Stimulated activated naive CD8-positive, alpha-beta T cell treated with anti-CD3 and anti-CD28 coated beads, Interleukin-15, amount 100 ng/mL, for 72 hours (primary cell): ENCODE measurements at regions not wholly inside any gene's neighbourhood (a gene's known extent, or its start where the extent isn't known, plus 50 kb on each side); places are given as distances from the start of the nearest gene placed in this dataset.

Experiments
- ATAC-seq: fragments of 150-1000 bp; cut with Tn5 transposase; 2 replicates; pipeline ENCODE4 v1.10.0; 2021; ENCODE audit warnings: mild to moderate bottlenecking, moderate library complexity
- DNase-seq, 2 donors: peaks; one replicate each; pipeline ENCODE4 v3.0.0; 2021 to 2022
- H3K27ac Mint-ChIP-seq, 2 donors: one replicate each; pipeline ENCODE4 v1.8.0; 2022; ENCODE audit warnings: mild to moderate bottlenecking in 2 of 2, mixed read lengths in 2 of 2, moderate library complexity in 2 of 2
- H3K27me3 Mint-ChIP-seq: one replicate; pipeline ENCODE4 v1.8.0; 2022; ENCODE audit warnings: mixed read lengths
- H3K4me1 Mint-ChIP-seq: one replicate; pipeline ENCODE4 v1.8.0; 2022; ENCODE audit warnings: mild to moderate bottlenecking, mixed read lengths
- H3K4me3 Mint-ChIP-seq, 2 donors: one replicate each; pipeline ENCODE4 v1.8.0; 2022; ENCODE audit warnings: mild to moderate bottlenecking in 2 of 2, mixed read lengths in 2 of 2, moderate library complexity in 1 of 2
- H3K9me3 Mint-ChIP-seq, 2 donors: one replicate each; pipeline ENCODE4 v1.8.0; 2022; ENCODE audit warnings: mixed read lengths in 2 of 2

DNA sequence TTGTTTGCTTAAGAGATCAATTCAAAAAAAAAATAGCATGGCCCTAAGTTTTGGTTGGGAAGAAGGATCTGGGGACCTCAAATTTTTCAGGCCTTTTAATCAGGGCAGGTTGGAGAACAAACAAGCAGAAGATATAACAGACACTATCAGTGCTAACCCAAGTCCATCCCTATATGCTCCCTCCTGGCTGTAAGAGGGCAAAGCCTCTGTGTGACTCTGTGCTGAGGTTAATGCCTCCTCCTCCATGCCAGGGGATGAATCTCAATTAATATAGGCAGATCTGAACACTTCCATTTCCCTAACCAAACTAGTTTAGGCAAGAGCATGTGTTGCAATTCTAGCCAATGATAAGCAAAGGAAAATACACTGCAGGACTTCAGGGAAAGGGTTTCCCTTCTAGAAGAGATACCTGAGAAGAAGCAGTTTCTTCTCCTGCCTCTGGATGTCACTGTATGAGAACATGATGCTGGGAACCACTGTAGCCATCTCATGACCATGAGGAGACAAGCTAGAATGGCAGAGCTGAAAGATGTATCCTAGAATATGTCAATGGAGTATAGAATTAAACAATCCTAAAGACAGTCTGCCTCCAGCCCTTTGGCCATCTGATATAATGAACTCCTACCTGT lies 76.0 kb downstream of the CHD9NB start:
- peaks cover 53% of the 10 kb centered on the region for H3K27me3 Mint-ChIP-seq
- no peak overlapping the region for H3K27ac Mint-ChIP-seq
- H3K4me3 Mint-ChIP-seq, result no peak overlapping the region
- DNase-seq, result no peak
- ATAC-seq, result no peak
- H3K4me1 Mint-ChIP-seq, result no peaks in the 10 kb centered on the region
- no peaks in the 10 kb centered on the region for H3K9me3 Mint-ChIP-seq

DNA sequence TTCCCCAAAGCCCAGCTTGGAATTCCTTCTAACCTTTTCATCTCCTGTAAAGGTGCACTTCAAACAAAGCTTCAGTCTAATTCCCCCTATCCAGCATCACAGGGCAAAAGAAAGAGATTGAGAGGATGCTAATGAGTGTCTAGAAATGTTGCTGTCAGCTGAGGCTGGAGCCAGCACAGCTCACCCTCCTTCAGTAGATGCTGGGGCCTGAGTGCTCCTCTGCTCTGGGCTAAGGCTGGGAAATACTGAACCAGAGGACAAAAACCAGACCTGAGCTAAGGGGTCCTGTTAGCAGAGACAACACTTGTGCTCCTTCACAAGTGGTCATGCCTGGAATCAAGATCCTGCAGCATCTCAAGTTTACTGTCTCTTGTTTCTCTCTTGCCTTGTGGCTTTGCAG lies 85.0 kb downstream of the CHD9NB start:
- no peak for DNase-seq
- no peak overlapping the region for H3K4me3 Mint-ChIP-seq
- H3K27ac Mint-ChIP-seq, result no peak overlapping the region
- H3K9me3 Mint-ChIP-seq, result no peaks in the 10 kb centered on the region
- no peak for ATAC-seq
- H3K27me3 Mint-ChIP-seq, result peaks cover 8% of the 10 kb centered on the region
- H3K4me1 Mint-ChIP-seq, result no peaks in the 10 kb centered on the region

DNA sequence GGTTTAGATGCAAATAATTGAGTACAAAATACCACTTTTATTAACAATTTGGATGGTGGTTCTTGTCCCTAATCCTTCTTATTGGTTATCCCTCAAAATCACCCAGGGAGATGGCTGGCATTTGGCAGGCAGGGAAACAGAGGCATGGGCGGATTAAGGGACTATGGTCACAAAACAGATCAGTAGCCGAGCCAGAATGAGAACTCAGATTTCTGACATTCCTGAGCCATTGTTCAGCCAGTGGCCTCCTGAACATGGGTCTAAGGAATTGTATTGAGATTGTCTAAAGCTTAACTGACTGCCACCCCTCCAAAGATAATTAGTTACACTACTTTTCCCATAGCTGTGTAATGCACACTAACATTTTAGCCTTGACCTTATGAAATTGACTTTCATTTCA lies 88.4 kb downstream of the CHD9NB start:
- Mint-ChIP-seq H3K27ac (no peak overlapping the region), H3K4me3 (no peak overlapping the region), H3K9me3 (no peaks in the 10 kb centered on the region), H3K27me3 (no peaks in the 10 kb centered on the region), H3K4me1 (no peaks in the 10 kb centered on the region)
- ATAC-seq, result no peak
- DNase-seq, result no peak

DNA sequence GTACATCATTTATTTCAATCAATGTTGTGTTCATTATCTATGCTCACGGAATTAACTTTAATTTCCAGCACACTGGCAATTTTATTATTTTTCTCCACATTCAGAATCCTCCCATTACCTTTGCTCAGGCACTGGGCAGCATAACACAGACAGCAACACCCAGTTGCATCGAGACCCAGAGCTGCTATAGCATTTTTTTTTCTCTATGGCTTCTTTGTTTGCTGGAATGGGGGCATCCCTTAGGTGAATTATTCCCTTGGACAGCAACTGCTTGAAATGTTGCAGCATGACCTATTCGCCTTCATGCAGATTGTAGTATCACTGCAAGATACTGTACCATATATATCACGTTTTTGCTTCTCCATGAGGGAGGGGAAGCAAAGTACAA lies 88.8 kb downstream of the CHD9NB start:
- DNase-seq, result no peak
- no peaks in the 10 kb centered on the region for H3K4me1 Mint-ChIP-seq
- H3K27ac Mint-ChIP-seq, result no peak overlapping the region
- no peak overlapping the region for H3K4me3 Mint-ChIP-seq
- no peak for ATAC-seq
- no peaks in the 10 kb centered on the region for H3K9me3 Mint-ChIP-seq
- H3K27me3 Mint-ChIP-seq, result no peaks in the 10 kb centered on the region

DNA sequence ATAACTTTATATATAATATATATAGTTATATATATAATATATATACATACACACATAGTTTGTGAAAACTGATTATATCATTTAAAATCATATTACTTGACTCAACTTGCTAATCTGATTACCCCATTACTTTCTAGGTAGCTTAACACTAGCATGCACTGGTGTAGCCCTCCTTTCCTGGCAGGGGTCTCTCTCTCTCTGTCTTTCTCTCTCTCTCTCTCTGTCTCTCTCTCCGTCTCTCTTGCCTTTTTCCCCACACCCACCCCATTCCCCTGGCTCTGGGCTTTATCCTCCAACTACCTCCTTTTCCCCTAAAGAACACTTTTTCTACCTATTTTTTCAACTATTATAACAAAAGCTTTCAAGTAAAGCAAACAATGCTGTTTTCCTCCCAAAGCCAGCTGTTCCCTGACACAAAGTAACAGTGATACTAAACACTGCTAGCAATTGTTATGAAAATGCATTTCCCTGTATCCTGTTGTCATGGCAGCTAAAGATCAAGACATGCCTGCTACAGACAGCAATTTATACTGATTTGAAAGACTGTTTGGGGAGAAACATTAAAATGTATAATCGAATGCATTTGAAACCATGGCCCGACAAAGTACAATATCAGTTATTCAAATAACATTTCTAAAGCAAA lies 89.4 kb downstream of the CHD9NB start:
- no peaks in the 10 kb centered on the region for H3K27me3 Mint-ChIP-seq
- no peaks in the 10 kb centered on the region for H3K9me3 Mint-ChIP-seq
- ATAC-seq, result no peak
- H3K27ac Mint-ChIP-seq, result no peak overlapping the region
- no peak for DNase-seq
- H3K4me1 Mint-ChIP-seq, result no peaks in the 10 kb centered on the region
- H3K4me3 Mint-ChIP-seq, result no peak overlapping the region

DNA sequence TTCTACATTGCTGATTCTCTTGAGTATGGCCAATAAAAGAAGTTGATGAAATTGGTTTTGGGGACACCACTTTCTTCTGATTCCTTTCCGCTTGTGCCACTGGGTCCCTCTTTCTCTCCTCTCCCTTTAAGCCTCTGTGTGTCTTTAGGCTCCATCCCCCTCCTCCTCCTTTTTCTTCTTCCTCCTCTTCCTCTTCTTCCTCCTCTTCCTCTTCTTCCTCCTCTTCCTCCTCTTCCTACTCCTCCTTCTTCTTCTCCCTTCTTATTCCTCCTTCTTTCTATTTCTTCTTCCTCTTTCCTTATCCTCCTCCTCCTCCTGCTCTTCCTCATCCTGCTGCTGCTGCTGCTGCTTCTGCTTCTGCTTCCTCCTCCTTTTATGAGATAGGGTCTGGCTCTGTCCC lies 93.7 kb downstream of the CHD9NB start:
- Mint-ChIP-seq H3K4me3 (no peak overlapping the region), H3K27ac (no peak overlapping the region), H3K9me3 (no peaks in the 10 kb centered on the region), H3K4me1 (no peaks in the 10 kb centered on the region), H3K27me3 (no peaks in the 10 kb centered on the region)
- DNase-seq (no peak), ATAC-seq (no peak)

DNA sequence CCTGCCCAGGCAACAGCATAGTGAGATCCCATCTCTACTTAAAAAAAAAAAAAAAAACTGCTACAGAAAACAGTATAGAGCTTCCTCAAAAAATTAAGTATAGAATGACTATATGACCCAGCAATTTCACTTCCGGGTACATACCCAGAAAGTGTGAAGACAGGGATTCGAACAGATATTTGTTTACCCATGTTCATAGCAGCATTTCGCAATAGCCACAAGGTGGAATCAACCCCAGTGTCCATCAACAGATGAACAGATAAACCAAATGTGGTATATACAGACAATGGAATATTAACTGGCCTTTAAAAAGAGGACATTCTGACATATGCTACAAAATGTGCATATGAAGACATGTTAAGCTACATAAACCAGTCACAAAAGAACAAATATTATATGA lies 95.5 kb downstream of the CHD9NB start:
- Mint-ChIP-seq H3K27ac (no peak overlapping the region), H3K9me3 (no peaks in the 10 kb centered on the region), H3K4me1 (no peaks in the 10 kb centered on the region), H3K27me3 (no peaks in the 10 kb centered on the region), H3K4me3 (no peak overlapping the region)
- ATAC-seq (no peak), DNase-seq (no peak)

DNA sequence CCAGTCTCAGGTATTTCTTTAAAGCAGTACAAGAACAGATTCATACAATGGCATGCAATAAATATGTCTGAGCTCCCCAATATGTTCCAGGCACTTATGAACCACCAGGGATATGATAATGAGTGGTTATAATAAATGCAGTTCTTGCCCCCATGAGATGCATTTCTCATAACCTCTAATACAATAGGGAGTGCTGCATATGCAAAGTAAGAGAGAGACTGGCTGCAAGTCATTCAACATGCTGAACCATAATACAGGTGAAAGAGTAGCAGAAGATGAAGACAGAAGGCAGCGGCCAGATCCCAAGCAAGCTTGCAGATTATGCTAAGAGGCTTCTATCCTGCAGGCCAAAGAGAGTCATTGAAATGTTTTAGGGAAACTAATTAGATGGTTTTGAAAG lies 96.7 kb downstream of the CHD9NB start:
- no peak for ATAC-seq
- Mint-ChIP-seq H3K4me3 (no peak overlapping the region), H3K27me3 (no peaks in the 10 kb centered on the region), H3K9me3 (no peaks in the 10 kb centered on the region), H3K27ac (no peak overlapping the region), H3K4me1 (no peaks in the 10 kb centered on the region)
- no peak for DNase-seq

DNA sequence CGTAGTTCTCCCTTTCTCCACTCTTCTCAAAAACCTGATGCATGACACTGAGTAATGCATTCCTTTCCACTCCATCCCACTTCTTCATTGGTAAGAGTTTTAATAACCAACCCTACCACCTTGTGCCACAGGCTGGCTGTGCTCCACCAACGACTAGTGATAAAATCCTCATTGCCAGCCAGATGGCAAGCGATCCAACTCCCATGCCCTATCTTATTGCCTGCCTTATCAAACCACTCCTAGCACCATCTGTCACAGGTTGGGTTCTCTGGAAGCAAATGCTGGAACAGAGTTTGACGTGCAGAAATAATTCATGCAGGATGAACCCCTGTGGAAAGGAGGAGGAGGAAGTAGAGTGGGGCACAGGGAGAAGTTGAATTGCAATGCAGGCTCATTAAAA lies 99.5 kb downstream of the CHD9NB start:
- H3K4me3 Mint-ChIP-seq, result no peak overlapping the region
- no peak overlapping the region for H3K27ac Mint-ChIP-seq
- no peaks in the 10 kb centered on the region for H3K9me3 Mint-ChIP-seq
- DNase-seq (no peak), ATAC-seq (no peak)
- H3K27me3 Mint-ChIP-seq, result peaks cover 11% of the 10 kb centered on the region
- H3K4me1 Mint-ChIP-seq, result no peaks in the 10 kb centered on the region

DNA sequence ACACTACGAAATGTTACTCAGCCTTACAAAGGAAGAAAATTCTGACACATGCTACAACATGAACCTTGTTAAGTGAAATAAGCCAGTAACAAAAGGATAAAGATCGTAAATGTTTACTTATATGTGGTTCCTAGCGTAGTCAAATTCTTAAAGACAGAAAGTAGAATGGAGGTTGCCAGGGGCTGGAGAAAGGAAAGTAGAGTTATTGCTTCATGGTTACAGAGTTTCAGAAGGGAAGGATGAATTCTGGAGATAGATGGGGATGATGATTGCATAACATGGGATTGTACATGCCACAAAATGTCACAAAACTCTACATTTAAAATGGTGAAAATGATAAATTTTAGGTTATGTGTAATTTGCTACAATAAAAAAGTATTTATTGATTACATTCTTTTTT lies 103.8 kb downstream of the CHD9NB start:
- Mint-ChIP-seq H3K27me3 (peaks cover 11% of the 10 kb centered on the region), H3K9me3 (peaks cover 0 to 2% of the 10 kb centered on the region in 2 donors), H3K27ac (no peak overlapping the region), H3K4me1 (no peaks in the 10 kb centered on the region), H3K4me3 (no peak overlapping the region)
- ATAC-seq (no peak), DNase-seq (no peak)

DNA sequence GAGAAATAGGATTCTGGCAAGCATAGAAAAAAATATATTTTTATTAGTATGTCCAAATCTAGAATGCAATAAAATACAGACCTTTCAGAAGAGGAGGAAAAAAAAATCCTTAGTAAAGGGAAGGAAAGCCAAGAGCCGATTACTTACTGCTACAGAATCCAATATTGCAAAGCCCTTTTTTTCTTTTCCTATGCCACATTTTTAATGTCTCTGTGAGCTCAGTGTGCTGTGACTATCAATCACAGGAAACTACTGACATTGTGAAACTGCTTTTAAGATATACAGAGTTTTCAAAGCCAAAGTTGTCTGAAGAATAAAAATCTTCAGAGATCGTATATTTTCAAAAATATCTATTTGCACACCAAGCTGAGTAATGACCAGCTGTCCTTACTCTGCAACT lies 120.4 kb downstream of the CHD9NB start:
- no peaks in the 10 kb centered on the region for H3K27me3 Mint-ChIP-seq
- DNase-seq (no peak), ATAC-seq (no peak)
- no peaks in the 10 kb centered on the region for H3K4me1 Mint-ChIP-seq
- H3K4me3 Mint-ChIP-seq, result no peak overlapping the region
- H3K9me3 Mint-ChIP-seq, result no peaks in the 10 kb centered on the region
- no peak overlapping the region for H3K27ac Mint-ChIP-seq

DNA sequence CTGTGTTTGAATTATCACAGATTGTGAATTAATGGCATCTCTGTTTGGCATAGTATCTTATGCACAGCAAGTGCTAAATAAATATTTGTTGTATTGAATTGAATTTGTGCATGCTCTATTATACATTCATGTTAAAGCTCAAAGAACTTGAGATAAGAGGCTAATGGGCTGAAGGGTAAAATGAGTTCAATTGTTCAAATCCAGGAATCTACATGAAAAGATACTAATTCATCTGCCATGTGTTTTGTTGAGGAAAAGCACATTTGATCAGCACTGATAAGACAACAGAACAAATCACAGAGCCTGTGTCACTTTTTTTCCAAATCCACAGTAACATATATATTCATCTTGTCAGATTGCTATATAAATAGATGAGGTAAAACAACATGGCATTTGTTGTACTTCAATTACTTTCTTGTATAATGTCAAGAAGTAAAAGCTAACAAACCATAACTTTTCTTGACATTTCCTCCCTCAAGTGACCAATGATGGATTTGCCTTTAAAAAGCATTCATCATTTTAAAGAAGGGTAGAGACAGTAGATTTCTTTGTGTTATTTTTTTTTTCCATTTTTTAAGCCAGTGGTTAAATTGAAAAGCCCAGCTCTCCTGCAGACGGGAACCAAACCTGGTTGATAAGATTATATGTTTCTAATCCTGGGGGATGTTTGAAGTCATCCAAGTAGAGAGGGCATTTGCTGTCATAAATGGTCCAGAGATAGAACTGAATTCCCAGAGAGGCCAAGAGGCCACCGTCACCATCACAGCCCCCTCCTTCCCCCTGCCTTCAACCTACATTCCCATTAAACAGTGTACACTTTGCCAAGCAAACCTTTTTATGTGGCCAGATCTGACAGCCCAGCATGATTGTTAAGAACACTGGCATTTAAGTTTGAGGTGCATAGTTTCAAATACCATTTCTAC lies 123.0 kb downstream of the CHD9NB start:
- Mint-ChIP-seq H3K4me3 (no peak overlapping the region), H3K27ac (no peak overlapping the region), H3K4me1 (no peaks in the 10 kb centered on the region), H3K9me3 (no peaks in the 10 kb centered on the region), H3K27me3 (no peaks in the 10 kb centered on the region)
- ATAC-seq, result no peak
- no peak for DNase-seq

DNA sequence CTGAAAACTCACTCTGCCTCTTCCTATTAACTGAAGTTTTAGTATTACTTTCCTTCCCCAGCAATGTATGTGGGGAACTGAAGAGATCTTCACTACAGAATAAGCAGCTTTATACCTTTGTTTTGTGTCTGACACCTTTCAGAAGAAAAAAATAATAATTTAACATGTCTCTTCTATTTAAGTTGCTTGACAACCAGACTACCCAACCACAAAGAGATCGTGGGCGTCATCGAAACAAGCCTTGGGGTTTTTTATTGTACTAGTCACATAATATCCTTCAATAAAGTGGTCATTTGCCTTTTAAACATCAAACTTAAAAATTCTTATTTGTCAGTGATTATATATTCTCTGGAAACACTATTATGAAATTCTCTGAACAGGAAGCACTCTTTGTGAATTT lies 123.7 kb downstream of the CHD9NB start:
- Mint-ChIP-seq H3K4me1 (no peaks in the 10 kb centered on the region), H3K9me3 (no peaks in the 10 kb centered on the region), H3K27me3 (no peaks in the 10 kb centered on the region), H3K4me3 (no peak overlapping the region), H3K27ac (no peak overlapping the region)
- DNase-seq (no peak), ATAC-seq (no peak)

DNA sequence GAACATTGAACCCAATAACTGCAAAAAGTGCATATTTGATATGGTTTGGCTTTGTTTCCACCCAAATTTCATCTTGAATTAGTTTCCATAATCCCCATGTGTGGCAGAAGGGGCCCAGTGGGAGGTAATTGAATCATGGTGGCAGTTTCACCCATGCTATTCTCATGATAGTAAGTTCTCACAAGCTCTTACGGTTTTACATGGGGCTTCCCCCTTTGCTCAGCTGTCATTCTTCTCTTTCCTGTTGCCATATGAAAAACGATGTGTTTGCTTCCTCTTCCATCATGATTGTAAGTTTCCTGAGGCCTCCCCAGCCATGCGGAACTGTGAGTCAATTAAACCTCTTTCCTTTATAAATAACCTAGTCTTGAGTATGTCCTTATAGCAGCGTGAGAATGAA lies 127.6 kb downstream of the CHD9NB start:
- H3K9me3 Mint-ChIP-seq, result no peaks in the 10 kb centered on the region
- DNase-seq (no peak), ATAC-seq (peak; percentile 45)
- H3K4me3 Mint-ChIP-seq, result no peak overlapping the region
- peaks cover 10% of the 10 kb centered on the region for H3K27me3 Mint-ChIP-seq
- H3K27ac Mint-ChIP-seq, result no peak overlapping the region
- H3K4me1 Mint-ChIP-seq, result no peaks in the 10 kb centered on the region

DNA sequence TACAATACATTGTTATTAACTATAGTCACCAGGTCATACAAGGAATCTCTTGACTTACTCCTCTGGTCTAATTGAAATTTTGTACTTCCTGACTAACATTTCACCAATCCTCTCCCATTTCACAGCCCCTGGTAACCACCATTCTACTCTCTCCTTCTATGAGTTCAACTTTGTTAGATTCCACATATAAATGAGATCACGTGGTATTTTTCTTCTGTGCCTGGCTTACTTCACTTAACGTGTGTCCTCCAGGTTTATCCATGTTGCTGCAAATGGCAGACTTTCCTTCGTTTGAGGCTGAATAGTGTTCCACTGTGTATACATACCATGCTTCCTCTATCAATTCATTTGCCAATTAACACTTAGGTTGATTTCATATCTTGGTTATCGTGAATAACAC lies 128.5 kb downstream of the CHD9NB start:
- Mint-ChIP-seq H3K27ac (no peak overlapping the region), H3K4me3 (no peak overlapping the region), H3K9me3 (no peaks in the 10 kb centered on the region), H3K4me1 (no peaks in the 10 kb centered on the region), H3K27me3 (peaks cover 10% of the 10 kb centered on the region)
- ATAC-seq (no peak), DNase-seq (no peak)

DNA sequence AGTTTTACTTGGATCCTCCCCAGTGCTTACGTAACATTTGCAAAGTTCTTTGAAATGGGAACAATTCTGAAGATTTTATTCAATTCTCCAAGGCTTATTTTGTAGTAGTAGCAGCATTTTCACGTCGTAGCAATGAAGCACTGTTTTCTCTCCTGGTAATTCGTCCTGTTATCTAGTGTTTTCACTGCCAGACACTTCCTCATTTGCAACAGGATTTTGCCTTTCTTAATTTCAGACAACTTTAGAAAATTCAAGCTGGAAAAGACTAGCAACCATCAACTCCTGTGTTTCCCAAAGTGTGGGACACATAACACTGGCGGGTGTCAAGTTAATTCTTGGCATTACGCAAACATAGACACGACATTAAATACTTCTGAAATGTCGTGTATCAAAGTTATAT lies 131.6 kb downstream of the CHD9NB start:
- H3K4me1 Mint-ChIP-seq, result no peaks in the 10 kb centered on the region
- H3K27me3 Mint-ChIP-seq, result peaks cover 10% of the 10 kb centered on the region
- H3K9me3 Mint-ChIP-seq, result peaks cover 0 to 5% of the 10 kb centered on the region in 2 donors

More for the DNA sequence above, 131.6 kb downstream of the CHD9NB start:
- ATAC-seq, result no peak
- DNase-seq, result no peak
- H3K27ac Mint-ChIP-seq, result no peak overlapping the region
- no peak overlapping the region for H3K4me3 Mint-ChIP-seq
